ENCODE measurements at regions not wholly inside any gene's neighbourhood (a gene's known extent, or its start where the extent isn't known, plus 50 kb on each side); places are given as distances from the start of the nearest gene placed in this dataset.

DNA sequence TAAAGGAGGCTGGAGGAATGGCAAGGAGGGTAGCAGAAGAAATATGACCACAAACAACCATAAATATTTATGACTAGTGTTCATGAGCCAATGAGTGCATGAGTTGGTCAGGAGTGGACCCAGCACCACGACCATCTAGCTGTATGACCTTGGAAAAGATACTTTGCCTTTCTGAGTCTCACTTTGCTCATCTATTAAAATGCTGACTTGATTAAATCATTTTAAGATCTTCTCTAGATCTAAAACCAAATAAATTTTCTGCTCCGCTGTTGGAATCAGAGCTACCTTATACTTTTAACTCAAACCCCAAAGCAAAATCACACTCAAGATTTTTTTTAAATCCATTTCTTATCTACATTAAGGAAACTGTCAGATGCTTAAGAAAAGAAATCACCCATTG lies 207.0 kb downstream of the GPAM start:
- H3K27ac Mint-ChIP-seq = no peak overlapping the region
- ATAC-seq = no peak
- DNase-seq (ENCODE audit: low spot score in 2 of 2) = no peak
- H3K9me3 Mint-ChIP-seq = peaks cover 0 to 6% of the 10 kb centered on the region in 2 donors
- no peaks in the 10 kb centered on the region for H3K36me3 Mint-ChIP-seq

GRCh38 chr10:111984057-111984456 lies 199.5 kb downstream of the GPAM start:
- no peak overlapping the region for H3K27ac Mint-ChIP-seq
- H3K9me3 Mint-ChIP-seq = peaks cover 0 to 6% of the 10 kb centered on the region in 2 donors

GRCh38 chr10:111986079-111986478 lies 197.5 kb downstream of the GPAM start:
- Mint-ChIP-seq H3K27ac (no peak overlapping the region), H3K36me3 (no peaks in the 10 kb centered on the region), H3K9me3 (no peaks in the 10 kb centered on the region)
- ATAC-seq (no peak), DNase-seq (ENCODE audit: low spot score in 2 of 2) (no peak)

More at GRCh38 chr10:111984057-111984456, 199.5 kb downstream of the GPAM start:
- DNase-seq (ENCODE audit: low spot score in 2 of 2) (no peak), ATAC-seq (no peak)
- H3K36me3 Mint-ChIP-seq = no peaks in the 10 kb centered on the region

DNA sequence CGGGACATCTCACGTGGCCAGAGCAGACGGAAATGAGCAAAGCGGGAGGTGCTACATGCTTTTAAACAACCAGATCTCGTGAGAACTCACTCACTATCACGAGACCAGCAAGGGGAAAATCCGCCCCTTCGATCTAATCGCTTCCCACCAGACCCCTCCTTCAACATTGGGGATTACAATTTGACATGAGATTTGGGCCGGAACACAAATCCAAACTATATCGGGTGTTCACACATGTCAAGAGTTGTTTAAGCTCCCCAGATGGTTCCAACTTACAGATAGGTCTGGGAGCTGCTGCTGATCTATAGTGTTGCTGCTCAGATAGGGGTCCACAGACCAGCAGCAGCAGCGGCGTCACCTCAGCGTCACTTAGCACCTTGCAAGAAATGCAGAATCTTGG lies 194.9 kb downstream of the GPAM start:
- no peak for ATAC-seq
- no peak overlapping the region for H3K27ac Mint-ChIP-seq
- DNase-seq (ENCODE audit: low spot score in 2 of 2) = no peak

GRCh38 chr10:111989136-111989911 lies 194.2 kb downstream of the GPAM start:
- no peak overlapping the region for H3K27ac Mint-ChIP-seq
- DNase-seq (ENCODE audit: low spot score in 2 of 2) (no peak), ATAC-seq (no peak)
- no peaks in the 10 kb centered on the region for H3K36me3 Mint-ChIP-seq
- peaks cover 3 to 4% of the 10 kb centered on the region in 2 donors for H3K9me3 Mint-ChIP-seq

More for the DNA sequence above, 194.9 kb downstream of the GPAM start:
- Mint-ChIP-seq H3K36me3 (no peaks in the 10 kb centered on the region), H3K9me3 (peaks cover 3 to 4% of the 10 kb centered on the region in 2 donors)

DNA sequence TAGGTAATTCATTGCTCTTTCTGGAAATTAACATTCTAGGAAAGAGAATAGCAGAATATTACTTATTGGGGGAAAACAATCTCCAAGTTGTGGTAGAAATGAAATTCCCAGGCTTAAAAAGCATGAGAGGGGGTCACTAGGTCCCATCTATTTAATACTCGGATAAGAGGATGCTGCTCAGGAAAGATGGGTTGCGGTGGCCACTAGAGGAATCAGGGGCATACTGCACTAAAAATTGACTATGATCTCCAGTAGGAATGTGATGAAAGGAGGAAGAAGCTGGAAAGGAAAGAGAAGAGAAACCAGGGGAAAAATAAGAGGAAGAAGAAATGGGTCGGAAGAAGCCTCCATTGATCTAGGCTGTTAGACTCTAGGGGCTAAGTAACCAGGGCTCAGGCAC lies 192.8 kb downstream of the GPAM start:
- Mint-ChIP-seq H3K36me3 (peaks cover 0 to 4% of the 10 kb centered on the region in 2 donors), H3K9me3 (peaks cover 4 to 7% of the 10 kb centered on the region in 2 donors), H3K27ac (no peak overlapping the region)
- ATAC-seq = no peak
- no peak for DNase-seq (ENCODE audit: low spot score in 2 of 2)

DNA sequence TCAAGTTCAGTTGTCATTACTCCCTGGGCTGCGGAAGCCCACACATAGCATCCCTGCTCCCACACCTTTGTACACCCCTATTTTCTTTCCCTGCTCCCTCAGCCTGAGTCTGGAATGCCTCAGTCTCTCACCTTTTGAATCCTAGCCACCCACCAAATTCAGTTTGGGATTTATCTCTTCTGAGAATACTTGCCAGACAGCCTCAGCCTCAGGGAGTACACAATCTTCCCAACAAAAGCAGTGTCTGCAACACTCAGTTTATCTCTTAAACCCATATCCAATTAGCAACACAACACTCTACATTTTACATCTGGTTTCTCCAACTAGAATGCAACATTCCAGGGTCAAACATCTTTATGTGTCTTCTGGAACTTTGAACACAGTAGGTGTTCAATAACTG lies 190.2 kb downstream of the GPAM start:
- DNase-seq (ENCODE audit: low spot score in 2 of 2) = no peak
- H3K27ac Mint-ChIP-seq = no peak overlapping the region
- peaks cover 4 to 9% of the 10 kb centered on the region in 2 donors for H3K9me3 Mint-ChIP-seq
- peaks cover 0 to 5% of the 10 kb centered on the region in 2 donors for H3K36me3 Mint-ChIP-seq
- ATAC-seq = no peak

DNA sequence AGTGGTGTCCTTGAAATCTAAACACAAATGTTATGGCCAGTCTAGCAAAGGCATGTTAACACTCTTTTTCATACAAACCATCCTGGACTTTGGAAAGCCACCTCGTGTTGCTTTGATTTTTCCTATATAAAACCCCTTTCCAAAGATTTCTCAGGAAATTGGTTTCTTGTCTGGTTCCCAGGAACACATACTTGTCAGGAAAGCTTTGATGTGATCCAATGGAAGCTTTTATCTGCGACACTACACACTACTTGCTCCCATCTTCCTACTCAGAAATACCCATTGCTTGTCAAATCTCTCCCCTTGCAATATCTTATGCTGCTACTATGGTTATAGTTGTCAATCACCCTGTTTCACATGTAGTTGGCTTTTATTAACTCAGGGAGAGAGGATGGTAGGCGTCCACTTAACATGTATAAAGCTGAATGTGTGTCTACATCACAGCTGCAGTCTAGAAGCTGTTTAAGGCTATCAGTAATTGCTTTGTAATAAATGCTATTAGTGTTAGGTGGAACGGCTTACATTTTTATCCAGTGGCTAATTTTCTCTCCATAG lies 189.6 kb downstream of the GPAM start:
- H3K27ac Mint-ChIP-seq = no peak overlapping the region
- H3K9me3 Mint-ChIP-seq = peaks cover 4 to 9% of the 10 kb centered on the region in 2 donors
- H3K36me3 Mint-ChIP-seq = peaks cover 0 to 5% of the 10 kb centered on the region in 2 donors
- DNase-seq (ENCODE audit: low spot score in 2 of 2) (no peak), ATAC-seq (no peak)

DNA sequence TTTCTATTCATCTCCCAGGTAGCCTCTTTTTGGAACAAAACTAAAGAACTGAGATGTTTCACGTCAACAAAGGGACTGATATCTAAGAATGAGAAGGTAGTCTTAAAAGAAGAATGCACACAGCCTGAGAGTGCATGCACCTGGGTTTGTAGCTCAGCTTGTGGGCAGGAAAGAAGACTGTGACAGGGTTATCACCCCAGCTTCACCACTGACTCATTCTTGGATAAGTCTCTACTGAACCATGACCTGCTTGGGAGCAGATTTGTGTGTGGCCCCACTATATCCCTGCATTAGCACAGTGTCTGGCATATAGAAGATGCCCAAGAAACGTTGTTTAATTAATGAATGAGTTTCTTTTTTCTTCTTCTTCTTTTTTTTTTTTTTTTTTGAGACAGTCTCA lies 187.5 kb downstream of the GPAM start:
- peaks cover 4 to 9% of the 10 kb centered on the region in 2 donors for H3K9me3 Mint-ChIP-seq
- no peak overlapping the region for H3K27ac Mint-ChIP-seq
- ATAC-seq (no peak), DNase-seq (ENCODE audit: low spot score in 2 of 2) (no peak)
- H3K36me3 Mint-ChIP-seq = peaks cover 0 to 5% of the 10 kb centered on the region in 2 donors

- no peak for ATAC-seq
- H3K36me3 Mint-ChIP-seq = peaks cover 0 to 5% of the 10 kb centered on the region in 2 donors
- no peak for DNase-seq (ENCODE audit: low spot score in 2 of 2)
- peaks cover 0 to 6% of the 10 kb centered on the region in 2 donors for H3K9me3 Mint-ChIP-seq
- H3K27ac Mint-ChIP-seq = no peak overlapping the region
Observed at GRCh38 chr10:111998728-111999127, 184.8 kb downstream of the GPAM start.

DNA sequence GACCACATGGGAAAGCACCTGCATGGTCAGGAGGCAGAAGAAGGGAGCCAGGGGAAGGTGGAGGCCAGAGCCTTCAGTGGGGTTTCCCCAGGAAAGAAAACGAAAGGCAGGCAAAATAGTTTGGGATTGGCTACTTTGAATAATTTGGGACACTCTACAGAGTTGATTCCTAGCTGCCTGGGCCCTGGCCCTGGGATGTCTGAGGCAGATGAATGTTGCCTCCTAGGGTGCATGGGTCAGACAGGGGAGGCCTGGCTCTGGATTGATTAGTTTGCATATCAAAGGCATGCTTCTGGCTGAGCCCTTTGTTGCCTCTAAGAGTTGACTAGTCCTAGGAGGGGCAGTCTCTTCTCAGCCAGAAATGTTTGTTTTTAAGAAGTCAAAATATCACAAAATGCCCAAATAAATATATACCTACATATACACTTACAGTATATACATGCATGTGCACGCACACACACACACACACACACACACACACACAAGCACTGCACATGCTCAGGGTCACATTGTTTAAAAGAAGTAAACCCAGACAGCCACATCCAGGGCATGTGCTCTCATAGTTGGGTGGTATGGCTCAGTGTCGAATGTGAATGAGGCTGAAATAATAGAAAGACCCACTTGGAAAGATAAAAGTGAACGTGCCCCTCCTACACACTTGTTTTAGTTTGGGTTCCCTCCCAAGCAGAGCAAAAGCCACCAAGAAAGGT lies 184.2 kb downstream of the GPAM start:
- DNase-seq (ENCODE audit: low spot score in 2 of 2) (no peak), ATAC-seq (no peak)
- H3K36me3 Mint-ChIP-seq = peaks cover 0 to 5% of the 10 kb centered on the region in 2 donors
- H3K27ac Mint-ChIP-seq = no peak overlapping the region
- peaks cover 0 to 6% of the 10 kb centered on the region in 2 donors for H3K9me3 Mint-ChIP-seq

DNA sequence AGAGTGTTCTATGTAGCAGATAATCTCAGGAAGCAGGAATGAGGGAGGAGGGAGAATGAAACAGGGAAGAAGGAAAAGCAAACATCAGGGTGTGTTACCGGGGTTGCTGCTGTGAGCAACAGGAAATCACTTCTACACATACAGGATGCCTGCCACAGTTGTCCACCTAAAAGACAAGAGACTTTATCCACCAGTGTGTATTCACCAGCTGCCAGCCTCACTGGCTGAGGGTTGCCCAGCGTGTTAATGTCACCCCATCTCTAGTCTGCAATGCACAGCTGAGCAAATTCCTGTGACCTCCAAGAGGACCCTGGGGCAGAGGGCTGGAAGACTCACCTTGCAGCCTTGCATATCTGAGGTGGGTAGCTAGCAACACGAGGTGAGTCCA lies 183.7 kb downstream of the GPAM start:
- peaks cover 0 to 5% of the 10 kb centered on the region in 2 donors for H3K36me3 Mint-ChIP-seq

DNA sequence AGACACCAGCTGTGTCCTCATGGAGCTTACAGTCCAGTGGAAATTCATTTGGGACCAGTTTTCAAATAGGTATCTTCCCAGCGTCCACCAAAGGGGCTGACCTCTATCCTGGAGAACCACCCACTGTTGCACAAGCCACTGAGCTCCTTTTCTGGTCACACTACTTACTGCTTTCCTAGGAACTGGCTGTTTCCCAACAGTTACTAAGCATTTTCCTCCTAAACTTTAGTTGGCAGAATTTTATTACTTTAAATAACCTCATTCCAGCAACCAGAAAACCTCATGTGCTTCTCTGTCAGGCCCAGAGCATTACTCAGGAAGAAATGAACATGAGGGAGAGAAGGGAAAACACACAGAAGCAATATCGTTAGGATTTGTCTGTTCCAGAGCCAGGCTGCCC lies 183.1 kb downstream of the GPAM start:
- Mint-ChIP-seq H3K36me3 (peaks cover 0 to 3% of the 10 kb centered on the region in 2 donors), H3K9me3 (peaks cover 0 to 4% of the 10 kb centered on the region in 2 donors), H3K27ac (no peak overlapping the region)
- DNase-seq (ENCODE audit: low spot score in 2 of 2) = no peak
- no peak for ATAC-seq

More for the DNA sequence above, 183.7 kb downstream of the GPAM start:
- no peak for ATAC-seq
- H3K27ac Mint-ChIP-seq = no peak overlapping the region
- DNase-seq (ENCODE audit: low spot score in 2 of 2) = no peak
- H3K9me3 Mint-ChIP-seq = peaks cover 0 to 6% of the 10 kb centered on the region in 2 donors

DNA sequence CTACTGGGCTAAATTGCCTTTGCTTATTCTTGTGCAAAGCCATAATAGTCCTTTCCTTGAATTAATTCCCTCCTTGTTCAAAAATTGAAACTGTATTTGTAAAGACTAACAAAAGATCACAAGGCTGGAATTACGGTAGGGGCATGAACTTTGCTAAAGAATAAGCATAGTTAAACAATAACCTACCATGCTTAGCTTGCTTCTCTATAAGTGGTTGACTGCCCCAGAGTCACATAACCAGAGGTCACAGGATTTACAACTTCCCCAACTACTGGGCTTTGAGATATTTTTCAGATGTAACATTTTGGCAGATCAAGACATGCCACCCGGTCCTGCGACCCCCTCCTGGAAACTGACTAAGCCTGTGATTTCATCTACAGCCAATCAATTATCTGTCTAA lies 181.4 kb downstream of the GPAM start:
- Mint-ChIP-seq H3K27ac (no peak overlapping the region), H3K9me3 (no peaks in the 10 kb centered on the region), H3K36me3 (no peaks in the 10 kb centered on the region)
- DNase-seq (ENCODE audit: low spot score in 2 of 2) (no peak), ATAC-seq (no peak)

GRCh38 chr10:112004075-112004474 lies 179.5 kb downstream of the GPAM start:
- DNase-seq (ENCODE audit: low spot score in 2 of 2) (no peak), ATAC-seq (no peak)
- no peaks in the 10 kb centered on the region for H3K36me3 Mint-ChIP-seq
- H3K27ac Mint-ChIP-seq = no peak overlapping the region
- no peaks in the 10 kb centered on the region for H3K9me3 Mint-ChIP-seq

DNA sequence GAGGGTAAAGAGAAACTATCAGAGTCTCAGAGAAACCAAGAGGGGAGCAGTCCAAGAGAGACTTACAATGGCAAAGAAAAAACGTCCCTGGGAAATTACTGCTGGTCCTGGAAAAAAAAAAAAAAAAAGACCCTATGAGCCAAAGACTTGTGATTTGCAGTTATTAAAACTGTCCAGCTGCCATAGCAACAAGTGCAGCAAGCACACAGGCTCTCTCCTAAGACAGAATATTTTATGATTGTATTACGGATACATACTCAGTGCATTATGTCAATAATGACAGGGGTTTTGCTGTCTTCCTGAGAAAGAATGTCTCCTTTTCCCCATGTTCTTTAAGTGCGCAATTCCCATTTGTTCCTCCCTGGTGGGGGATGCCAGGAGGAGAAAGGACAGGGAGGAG lies 178.5 kb downstream of the GPAM start:
- no peaks in the 10 kb centered on the region for H3K36me3 Mint-ChIP-seq
- no peak for DNase-seq (ENCODE audit: low spot score in 2 of 2)
- no peak for ATAC-seq
- H3K9me3 Mint-ChIP-seq = no peaks in the 10 kb centered on the region
- no peak overlapping the region for H3K27ac Mint-ChIP-seq

GRCh38 chr10:112006407-112006806 lies 177.2 kb downstream of the GPAM start:
- DNase-seq (ENCODE audit: low spot score in 2 of 2) = no peak
- no peaks in the 10 kb centered on the region for H3K36me3 Mint-ChIP-seq
- ATAC-seq = no peak

More at GRCh38 chr10:112006407-112006806, 177.2 kb downstream of the GPAM start:
- no peak overlapping the region for H3K27ac Mint-ChIP-seq
- H3K9me3 Mint-ChIP-seq = no peaks in the 10 kb centered on the region
